GM21825 (cell line): ENCODE measurements at regions not wholly inside any gene's neighbourhood (a gene's known extent, or its start where the extent isn't known, plus 50 kb on each side); places are given as distances from the start of the nearest gene placed in this dataset.
A peak's percentile ranks its signal among the peaks of the same experiment; 100 is the strongest.

Experiments used
- ATAC-seq: cut with Tn5 transposase; IDR thresholded peaks from one replicate; pipeline ENCODE4 v1.9.1; 2021; ENCODE audit warnings: mild to moderate bottlenecking, moderate library complexity; ENCODE audit not compliant: unreplicated experiment

- no peak for ATAC-seq
Observed at GRCh38 chr13:60282708-60283107, 114.3 kb upstream of the TDRD3 start.

- no peak for ATAC-seq
Observed at GRCh38 chr13:60286707-60287106, 110.3 kb upstream of the TDRD3 start.

DNA sequence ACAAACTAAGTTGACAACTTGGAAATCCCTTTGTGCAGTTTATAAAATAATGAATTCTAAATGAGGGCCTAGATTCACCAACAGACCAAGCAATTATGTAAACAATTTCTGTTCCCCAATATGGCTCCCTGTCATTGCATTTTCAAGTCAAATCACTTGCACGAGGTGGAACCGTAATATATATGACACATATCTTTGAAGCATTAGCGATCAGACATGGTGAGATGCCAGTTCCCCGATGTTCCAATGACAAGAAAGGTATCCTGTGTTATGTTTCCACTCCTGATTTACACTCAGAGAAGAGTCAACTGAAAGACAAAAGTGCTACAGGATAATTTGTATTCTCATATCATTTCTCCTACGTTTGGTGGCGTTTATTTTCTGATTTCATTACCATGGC, 108.5 kb upstream of the TDRD3 start:
- ATAC-seq = no peak

DNA sequence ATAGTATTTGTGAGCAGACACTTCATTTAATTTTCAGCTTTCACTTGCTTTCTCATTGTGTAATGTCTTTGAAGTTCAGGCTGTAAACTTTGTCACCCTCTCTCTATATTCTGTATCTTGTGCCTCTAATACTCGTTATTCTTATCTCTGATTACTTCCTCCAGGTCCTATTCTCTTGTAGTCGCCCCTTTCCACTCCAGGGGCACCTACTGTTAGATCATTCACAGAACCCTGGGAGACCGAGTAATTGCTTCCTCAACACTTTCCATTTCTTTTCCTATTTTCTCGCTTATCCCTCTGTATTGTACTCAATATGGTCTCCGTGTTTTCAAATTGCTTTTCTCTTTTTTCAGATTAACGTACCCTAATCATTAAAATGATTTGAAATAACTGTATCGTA, 93.9 kb upstream of the TDRD3 start:
- no peak for ATAC-seq

GRCh38 chr13:60311527-60311926, 85.5 kb upstream of the TDRD3 start:
- no peak for ATAC-seq

- no peak for ATAC-seq
Observed at GRCh38 chr13:60312851-60313505, 84.0 kb upstream of the TDRD3 start.

GRCh38 chr13:60318186-60318585, 78.8 kb upstream of the TDRD3 start:
- no peak for ATAC-seq

DNA sequence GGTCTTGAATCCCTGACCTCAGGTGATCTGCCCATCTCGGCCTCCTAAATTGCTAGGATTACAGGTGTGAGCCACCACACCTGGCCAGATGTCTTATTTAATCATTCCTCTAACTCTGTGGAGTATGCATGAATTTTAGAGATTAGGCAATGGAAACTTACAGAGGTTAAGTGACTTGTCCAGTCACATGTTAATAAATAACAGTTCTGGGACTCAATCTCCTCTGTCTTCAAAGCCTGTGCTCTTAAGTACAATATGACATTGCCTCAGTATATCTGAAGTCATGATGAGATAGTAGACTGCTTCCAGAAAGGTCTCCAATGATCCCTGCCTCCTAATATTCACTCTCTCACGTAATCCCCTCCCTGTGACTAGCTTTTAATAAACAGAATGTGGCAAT, 72.9 kb upstream of the TDRD3 start:
- no peak for ATAC-seq

GRCh38 chr13:60326273-60326672, 70.7 kb upstream of the TDRD3 start:
- no peak for ATAC-seq

DNA sequence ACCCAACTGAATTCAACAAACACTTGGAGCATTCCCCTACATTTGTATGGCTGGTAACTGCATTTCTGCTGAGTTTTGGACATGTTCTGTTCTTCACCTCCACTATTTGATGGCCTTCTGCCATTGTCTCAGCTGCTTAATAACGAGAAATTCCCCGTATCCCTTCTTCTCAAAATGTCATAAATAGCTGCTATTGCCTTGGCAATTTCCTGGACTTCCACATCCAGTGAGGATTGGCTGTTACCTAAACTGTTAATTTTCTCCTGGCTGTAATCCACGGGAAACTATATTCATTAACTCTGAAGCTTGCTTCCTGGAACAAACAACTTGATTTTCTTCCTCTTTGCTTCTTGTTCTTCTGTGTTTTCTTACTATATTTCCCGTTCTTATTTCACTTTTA, 69.5 kb upstream of the TDRD3 start:
- no peak for ATAC-seq

DNA sequence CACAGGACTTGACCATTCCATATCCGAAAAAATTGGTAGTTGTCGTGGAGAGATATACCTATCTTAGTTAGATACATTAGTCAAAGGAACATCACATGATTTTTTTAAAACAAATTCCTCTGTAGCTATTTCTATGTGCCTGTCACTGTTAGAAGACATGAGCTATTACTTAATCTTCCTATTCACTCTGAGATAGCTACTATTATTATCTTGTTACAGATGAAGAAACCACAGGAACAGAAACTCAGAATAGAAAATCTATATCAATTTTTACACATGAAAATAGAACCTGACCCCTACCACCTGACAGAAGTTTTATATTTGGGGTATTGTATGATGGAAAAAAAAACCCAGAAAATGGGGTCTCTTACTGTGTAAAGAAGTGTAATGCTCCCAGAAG, 68.9 kb upstream of the TDRD3 start:
- no peak for ATAC-seq

- ATAC-seq = peak; percentile 75
Observed at GRCh38 chr13:60329221-60329923, 67.6 kb upstream of the TDRD3 start.

DNA sequence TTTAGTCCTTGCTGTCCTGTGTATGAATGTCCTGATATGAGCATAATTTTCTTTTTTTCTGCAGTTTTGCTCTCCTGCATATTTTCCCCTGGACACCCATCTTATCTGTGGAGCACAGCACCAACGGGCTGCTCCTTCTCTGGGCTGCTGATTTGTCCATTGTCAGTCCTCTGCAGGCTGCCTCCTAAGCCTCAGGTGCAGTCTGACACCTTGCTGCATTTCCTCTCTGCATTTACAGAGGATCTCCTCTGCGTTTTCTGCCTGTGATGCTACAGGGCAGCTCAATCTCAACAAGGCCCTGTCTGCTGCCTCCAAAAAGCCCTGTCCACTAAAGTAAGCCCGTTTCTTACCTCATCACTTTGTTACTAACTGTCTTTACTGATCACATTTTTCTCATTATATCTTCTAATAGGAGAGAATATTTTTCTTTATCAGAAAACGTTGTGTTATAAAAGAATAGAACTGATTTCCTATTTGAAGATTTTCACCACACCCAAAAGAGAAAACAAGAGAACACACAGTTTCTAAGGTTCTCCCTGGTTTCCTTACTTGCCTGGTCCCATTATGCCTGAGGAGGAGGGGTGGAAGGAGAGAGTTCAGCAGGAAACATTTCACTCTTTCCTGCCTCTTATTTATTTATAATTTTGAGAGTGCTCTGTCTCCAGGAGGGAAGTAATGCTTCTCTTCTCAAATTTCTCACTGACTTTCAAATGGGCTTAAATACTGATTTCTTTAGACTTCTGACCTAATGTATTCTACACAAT, 65.6 kb upstream of the TDRD3 start:
- no peak for ATAC-seq

- ATAC-seq = no peak
Observed at GRCh38 chr13:60332682-60333081, 64.3 kb upstream of the TDRD3 start.

DNA sequence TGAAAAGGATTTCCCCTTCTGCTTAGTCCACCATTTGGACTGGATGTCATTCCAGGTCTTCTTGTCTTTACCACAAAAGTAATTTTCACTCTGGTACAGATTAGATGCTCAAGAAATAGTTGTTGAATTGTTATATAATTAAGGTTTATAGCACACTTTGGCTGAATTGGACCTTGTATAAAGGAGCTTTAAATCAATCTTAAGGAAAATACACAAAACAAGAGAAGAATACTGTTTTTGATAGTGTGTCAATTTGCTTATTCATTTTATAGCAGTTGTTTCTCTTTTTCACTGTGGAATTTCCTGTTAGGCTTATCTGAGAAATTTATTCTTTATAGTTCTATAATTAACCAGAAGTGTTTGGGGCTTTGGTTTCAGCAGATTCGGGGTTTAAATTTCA, 62.7 kb upstream of the TDRD3 start:
- ATAC-seq = no peak

DNA sequence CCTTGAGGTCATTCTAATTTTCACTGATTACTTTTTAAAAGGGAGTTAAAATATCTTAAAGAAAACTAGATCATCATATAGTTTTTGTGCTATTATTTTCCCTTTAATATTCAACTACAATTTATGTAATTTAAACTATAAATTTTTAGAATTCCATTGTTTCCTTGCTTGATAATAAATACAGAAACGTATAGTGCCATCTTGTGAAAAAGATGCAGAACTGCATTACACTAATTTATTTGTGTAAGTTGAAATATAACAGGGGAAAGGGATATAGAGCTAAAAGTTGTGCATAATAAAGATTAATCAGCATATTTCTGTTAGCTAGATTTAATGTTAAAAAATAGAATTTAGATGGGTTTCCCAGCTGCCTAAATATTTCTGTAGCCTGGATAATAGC, 61.5 kb upstream of the TDRD3 start:
- ATAC-seq = no peak

DNA sequence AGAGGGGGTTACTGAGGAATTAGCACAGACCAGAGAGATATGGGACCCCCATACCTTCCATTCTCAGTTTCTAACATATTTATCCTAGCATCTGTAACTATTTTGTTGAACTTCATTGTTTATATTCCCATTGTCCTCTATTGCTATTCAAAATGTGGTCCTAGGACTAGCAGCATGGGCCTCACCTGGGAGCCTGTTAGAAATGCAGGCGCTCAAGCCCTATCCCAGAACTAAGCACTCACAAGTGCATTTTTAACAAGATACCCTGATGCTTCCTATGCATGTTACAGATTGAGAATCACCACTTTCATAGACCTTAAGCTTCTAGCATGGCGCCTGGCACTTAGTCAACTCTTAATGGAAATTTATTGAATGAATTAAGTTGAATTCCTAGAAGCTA, 58.3 kb upstream of the TDRD3 start:
- ATAC-seq = no peak

DNA sequence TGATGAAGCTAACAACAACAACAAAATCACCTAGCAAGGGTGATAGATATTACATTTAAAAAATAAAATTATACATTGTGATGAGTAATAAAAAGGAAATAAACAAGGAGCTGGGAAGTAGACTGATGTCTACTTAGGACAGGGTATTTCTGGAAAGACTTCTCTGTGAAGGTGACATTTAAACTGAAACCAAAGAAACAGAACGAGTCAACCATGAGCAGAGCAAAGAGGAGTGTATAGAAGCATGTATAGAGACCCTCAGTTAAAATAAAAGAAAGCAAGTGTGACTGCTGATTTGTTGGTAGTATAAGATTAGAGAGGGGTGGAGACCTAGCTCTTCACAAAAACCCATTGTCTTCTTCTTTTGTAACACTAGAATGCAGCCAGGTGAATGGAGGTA, 53.0 kb upstream of the TDRD3 start:
- no peak for ATAC-seq

DNA sequence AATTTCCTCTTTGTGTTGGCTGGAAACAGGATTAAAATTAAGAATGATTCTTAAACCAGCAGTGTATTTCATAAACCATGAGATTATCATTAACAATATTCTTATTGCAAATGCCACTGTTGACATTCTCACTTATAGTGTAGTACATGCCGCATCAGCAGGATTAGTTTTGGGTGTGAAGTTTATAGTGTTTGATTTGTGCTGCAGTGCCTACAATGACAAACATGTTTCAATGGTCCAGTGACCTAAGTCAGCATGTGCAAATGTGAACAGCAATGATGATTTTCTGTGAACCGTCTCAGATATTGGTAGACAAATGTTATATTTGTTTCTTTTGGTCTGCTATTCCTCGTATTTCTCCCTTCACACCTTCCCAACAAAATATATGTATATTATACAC, 49.8 kb upstream of the TDRD3 start:
- ATAC-seq = no peak
